Effector memory CD4-positive, alpha-beta T cell (primary cell): ENCODE measurements at regions not wholly inside any gene's neighbourhood (a gene's known extent, or its start where the extent isn't known, plus 50 kb on each side); places are given as distances from the start of the nearest gene placed in this dataset.

ENCODE experiments used
- DNase-seq, 3 donors: peaks; one replicate each; pipeline ENCODE4 v3.0.0-alpha.2; 2020
- H3K27ac ChIP-seq: 2 replicates; pipeline ENCODE4 v1.7.0; 2013; ENCODE audit warnings: mild to moderate bottlenecking, low read length, moderate library complexity; ENCODE audit not compliant: insufficient read depth, poor library complexity, severe bottlenecking
- H3K27me3 ChIP-seq: replicated peaks from 2 replicates; pipeline ENCODE4 v1.7.0; 2013; ENCODE audit warnings: mild to moderate bottlenecking, low read length; ENCODE audit not compliant: insufficient read depth, control insufficient read depth, poor library complexity, severe bottlenecking
- H3K36me3 ChIP-seq: 2 replicates; pipeline ENCODE4 v1.7.0; 2013; ENCODE audit warnings: mild to moderate bottlenecking, low read length, moderate library complexity; ENCODE audit not compliant: control insufficient read depth, insufficient read depth
- H3K4me1 ChIP-seq: 2 replicates; pipeline ENCODE4 v1.7.0; 2013; ENCODE audit warnings: low read length, mild to moderate bottlenecking; ENCODE audit not compliant: control insufficient read depth, insufficient read depth, poor library complexity, severe bottlenecking
- H3K4me3 ChIP-seq: 2 replicates; pipeline ENCODE4 v1.7.0; 2013; ENCODE audit warnings: low read length, low read depth, mild to moderate bottlenecking; ENCODE audit not compliant: insufficient read depth, poor library complexity, severe bottlenecking
- H3K9me3 ChIP-seq: 2 replicates; pipeline ENCODE4 v1.7.0; 2013; ENCODE audit warnings: mild to moderate bottlenecking, low read length, moderate library complexity; ENCODE audit not compliant: control insufficient read depth

DNA sequence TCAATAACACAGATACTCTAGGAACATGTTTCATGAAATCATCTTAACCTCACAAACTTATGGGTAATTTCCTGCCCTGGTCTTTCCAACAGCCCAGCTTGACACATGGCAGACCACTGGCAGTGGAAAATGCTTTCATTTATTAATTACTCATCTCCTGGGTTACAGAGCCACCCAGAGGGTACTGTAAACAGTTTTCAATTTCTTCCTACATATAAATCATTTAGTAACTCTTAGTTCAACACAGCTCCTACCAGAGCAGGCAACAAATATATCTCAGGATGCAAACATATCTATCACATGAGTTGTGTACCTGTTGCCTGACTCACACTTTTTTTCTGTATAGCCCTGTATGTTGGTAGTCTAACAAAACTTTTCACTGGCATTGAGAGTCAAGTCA, 99.2 kb upstream of the VRK2 start:
- DNase-seq, result no peak
- Histone ChIP-seq H3K27me3 (no peaks in the 10 kb centered on the region), H3K27ac (no peak overlapping the region), H3K36me3 (no peaks in the 10 kb centered on the region), H3K9me3 (no peaks in the 10 kb centered on the region), H3K4me1 (no peaks in the 10 kb centered on the region), H3K4me3 (no peak overlapping the region)

- DNase-seq, result no peak
- H3K27ac ChIP-seq, result no peak overlapping the region
- H3K27me3 ChIP-seq, result no peaks in the 10 kb centered on the region
These were observed 92.6 kb upstream of the VRK2 start for GRCh38 chr2:57954020-57954419.

GRCh38 chr2:57957238-57957637, 89.4 kb upstream of the VRK2 start:
- H3K27me3 ChIP-seq, result no peaks in the 10 kb centered on the region
- no peak for DNase-seq
- no peaks in the 10 kb centered on the region for H3K36me3 ChIP-seq
- H3K27ac ChIP-seq, result no peak overlapping the region
- H3K4me3 ChIP-seq, result no peak overlapping the region
- H3K4me1 ChIP-seq, result no peaks in the 10 kb centered on the region
- H3K9me3 ChIP-seq, result no peaks in the 10 kb centered on the region

More at GRCh38 chr2:57954020-57954419, 92.6 kb upstream of the VRK2 start:
- Histone ChIP-seq H3K36me3 (no peaks in the 10 kb centered on the region), H3K4me3 (no peak overlapping the region), H3K9me3 (no peaks in the 10 kb centered on the region), H3K4me1 (no peaks in the 10 kb centered on the region)

GRCh38 chr2:57959390-57959789, 87.2 kb upstream of the VRK2 start:
- H3K4me3 ChIP-seq, result no peak overlapping the region
- no peaks in the 10 kb centered on the region for H3K9me3 ChIP-seq
- no peak overlapping the region for H3K27ac ChIP-seq
- no peak for DNase-seq
- no peaks in the 10 kb centered on the region for H3K4me1 ChIP-seq
- H3K27me3 ChIP-seq, result no peaks in the 10 kb centered on the region
- no peaks in the 10 kb centered on the region for H3K36me3 ChIP-seq

DNA sequence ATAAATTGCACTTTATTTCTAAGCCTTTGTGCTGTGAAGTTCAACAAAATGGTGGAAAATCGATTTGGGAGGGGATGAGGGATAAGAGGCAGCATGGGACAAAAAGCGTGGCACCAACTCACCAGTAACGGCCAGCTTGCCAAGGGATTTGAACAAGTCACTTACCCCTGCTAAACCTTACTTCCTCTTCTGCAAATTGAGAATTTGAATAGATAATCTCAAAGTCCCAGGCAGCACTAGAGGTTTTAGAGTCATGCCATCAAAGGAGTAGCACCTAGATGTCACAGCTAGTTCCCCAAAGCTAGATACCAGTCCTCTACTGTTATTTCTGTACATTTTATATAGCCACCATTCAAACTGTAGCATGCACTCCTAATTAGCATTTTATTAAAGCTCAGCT, 83.7 kb upstream of the VRK2 start:
- no peaks in the 10 kb centered on the region for H3K9me3 ChIP-seq
- no peaks in the 10 kb centered on the region for H3K36me3 ChIP-seq
- DNase-seq, result no peak
- H3K27ac ChIP-seq, result no peak overlapping the region
- no peaks in the 10 kb centered on the region for H3K27me3 ChIP-seq
- H3K4me3 ChIP-seq, result no peak overlapping the region
- H3K4me1 ChIP-seq, result no peaks in the 10 kb centered on the region

DNA sequence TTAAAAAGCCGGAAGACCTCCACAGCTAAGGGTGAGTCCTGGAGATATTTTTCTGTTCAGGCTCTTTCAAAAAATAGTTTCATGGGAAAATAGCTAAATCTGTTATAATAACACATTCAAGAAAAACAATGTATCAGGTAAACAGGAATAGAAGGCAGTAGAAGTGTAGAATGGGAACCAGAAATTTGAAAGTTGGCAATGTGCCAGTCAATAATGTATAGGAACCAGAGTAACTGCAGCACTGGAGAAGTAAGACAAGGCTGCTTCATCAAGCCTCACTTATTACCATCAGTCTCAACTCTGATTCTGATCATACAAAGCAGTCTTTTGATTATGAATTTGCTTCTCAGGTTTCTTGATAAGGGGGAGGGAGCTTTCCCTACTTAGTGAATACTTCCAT, 81.4 kb upstream of the VRK2 start:
- H3K9me3 ChIP-seq, result no peaks in the 10 kb centered on the region
- no peak overlapping the region for H3K27ac ChIP-seq
- DNase-seq, result no peak
- no peaks in the 10 kb centered on the region for H3K36me3 ChIP-seq
- no peaks in the 10 kb centered on the region for H3K27me3 ChIP-seq
- H3K4me1 ChIP-seq, result no peaks in the 10 kb centered on the region
- H3K4me3 ChIP-seq, result no peak overlapping the region

DNA sequence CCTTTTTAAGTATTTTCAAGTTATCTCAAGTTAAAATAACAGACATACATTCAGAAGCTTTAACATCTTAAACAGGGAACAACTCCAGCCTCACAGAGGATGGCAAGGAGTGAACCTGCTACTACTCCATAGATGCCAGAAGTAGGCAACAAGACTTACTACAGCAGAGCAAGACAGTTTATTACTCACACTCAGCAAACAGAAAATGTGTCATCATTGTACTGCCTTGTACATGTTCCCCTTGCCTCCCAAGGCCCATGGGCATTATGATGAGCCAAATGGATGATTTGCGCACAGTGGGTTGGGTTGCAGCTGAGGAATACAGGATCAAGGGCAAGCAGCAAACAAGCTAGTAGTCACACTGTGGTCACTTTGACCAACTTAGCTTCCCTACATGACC, 80.6 kb upstream of the VRK2 start:
- DNase-seq, result no peak
- no peaks in the 10 kb centered on the region for H3K27me3 ChIP-seq
- no peaks in the 10 kb centered on the region for H3K36me3 ChIP-seq
- H3K9me3 ChIP-seq, result no peaks in the 10 kb centered on the region
- H3K4me1 ChIP-seq, result no peaks in the 10 kb centered on the region
- H3K4me3 ChIP-seq, result no peak overlapping the region
- H3K27ac ChIP-seq, result no peak overlapping the region

GRCh38 chr2:57973621-57974186, 72.9 kb upstream of the VRK2 start:
- Histone ChIP-seq H3K4me1 (no peaks in the 10 kb centered on the region), H3K27ac (no peak overlapping the region), H3K36me3 (no peaks in the 10 kb centered on the region), H3K4me3 (no peak overlapping the region), H3K27me3 (no peaks in the 10 kb centered on the region), H3K9me3 (peaks cover 3% of the 10 kb centered on the region)
- DNase-seq, result no peak

DNA sequence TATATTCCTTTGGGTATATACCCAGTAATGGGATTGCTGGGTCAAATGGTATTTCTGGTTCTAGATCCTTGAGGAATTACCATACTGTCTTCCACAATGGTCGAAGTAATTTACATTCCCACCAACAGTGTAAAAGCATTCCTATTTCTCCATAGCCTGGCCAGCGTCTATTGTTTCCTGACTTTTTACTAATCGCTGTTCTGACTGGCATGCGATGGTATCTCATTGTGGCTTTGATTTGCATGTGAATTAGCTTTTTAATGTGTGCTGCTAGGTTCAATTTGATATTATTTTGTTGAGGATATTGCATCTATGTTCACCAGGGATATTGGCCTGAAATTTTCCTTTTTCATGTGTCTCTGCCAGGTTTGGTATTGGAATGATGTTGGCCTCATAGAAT, 67.4 kb upstream of the VRK2 start:
- no peak for DNase-seq
- Histone ChIP-seq H3K4me3 (no peak overlapping the region), H3K4me1 (no peaks in the 10 kb centered on the region), H3K27me3 (no peaks in the 10 kb centered on the region), H3K27ac (no peak overlapping the region), H3K36me3 (no peaks in the 10 kb centered on the region), H3K9me3 (no peaks in the 10 kb centered on the region)

GRCh38 chr2:57981083-57981768, 65.4 kb upstream of the VRK2 start:
- Histone ChIP-seq H3K27ac (no peak overlapping the region), H3K4me3 (no peak overlapping the region), H3K9me3 (no peaks in the 10 kb centered on the region)

More at GRCh38 chr2:57981083-57981768, 65.4 kb upstream of the VRK2 start:
- H3K27me3 ChIP-seq, result no peaks in the 10 kb centered on the region
- H3K4me1 ChIP-seq, result no peaks in the 10 kb centered on the region
- no peaks in the 10 kb centered on the region for H3K36me3 ChIP-seq
- no peak for DNase-seq
